ENCODE measurements at regions not wholly inside any gene's neighbourhood (a gene's known extent, or its start where the extent isn't known, plus 50 kb on each side); places are given as distances from the start of the nearest gene placed in this dataset.

- ChIA-PET SMC1A (ENCODE audit: uncharacterized antibody, unreplicated experiment) (interaction anchor here (0.8 to 1.1 kb wide), 2 partner anchors 8 to 543 kb away, joined by 3 read pairs; no protein-coding TSS in a partner anchor), CTCF (interaction anchor here (1.2 kb wide), 1 partner anchor 173 kb away, joined by 3 read pairs; no protein-coding TSS in a partner anchor), POLR2A (no interaction called here), RAD21 (ENCODE audit: unreplicated experiment) (no interaction called here)
- H3K9ac ChIP-seq (ENCODE audit: control insufficient read depth, insufficient read depth, low read length): no peak overlapping the region
- H3K4me2 ChIP-seq (ENCODE audit: control insufficient read depth, insufficient read depth): no peak overlapping the region
- H4K20me1 ChIP-seq (ENCODE audit: control insufficient read depth, insufficient read depth): no peaks in the 10 kb centered on the region
- no peaks in the 10 kb centered on the region for H3K9me3 ChIP-seq (replicated peaks; ENCODE audit: control insufficient read depth, insufficient read depth, low read length)
- 0% methylated on average over 2 of the region's 2 CpGs for WGBS (ENCODE audit: insufficient coverage, insufficient replicate concordance, low lambda C conversion rate, missing lambda C conversion rate)
- H3K27ac ChIP-seq (ENCODE audit: control insufficient read depth, insufficient read depth): no peak overlapping the region
- H2AFZ ChIP-seq (ENCODE audit: control insufficient read depth, low read depth, low read length): no peak overlapping the region
- in situ Hi-C loops (cut with MboI): no loop called here
- H3K79me2 ChIP-seq (ENCODE audit: control insufficient read depth, insufficient read depth, low read length): no peaks in the 10 kb centered on the region
- DNase-seq (ENCODE audit: low read depth, low spot score) (no peak), FAIRE-seq (no peak), ATAC-seq (no peak)
- TF ChIP-seq PML (IDR thresholded peaks at IDR 0.05; ENCODE audit: low read length) (no peak), SMAD5 (IDR thresholded peaks at IDR 0.05; ENCODE audit: low read depth) (no peak), NRF1 (conservative IDR thresholded peaks at IDR 0.05; ENCODE audit: low read depth, low read length) (no peak), USF2 (IDR thresholded peaks at IDR 0.05; ENCODE audit: borderline replicate concordance, low read depth, low read length) (no peak), SIX5 (IDR thresholded peaks at IDR 0.05; ENCODE audit: low read depth, low read length, severe bottlenecking) (no peak), RELA (IDR thresholded peaks at IDR 0.05; ENCODE audit: borderline replicate concordance, partially characterized antibody) (no peak), TARDBP (IDR thresholded peaks at IDR 0.05; ENCODE audit: borderline replicate concordance) (no peak), MXI1 (IDR thresholded peaks at IDR 0.05; ENCODE audit: low read depth, low read length) (no peak), E4F1 (IDR thresholded peaks at IDR 0.05; ENCODE audit: borderline replicate concordance, partially characterized antibody) (no peak), SREBF2 (IDR thresholded peaks at IDR 0.05; ENCODE audit: low read length) (no peak)
- intact Hi-C loops (cut with micrococcal nuclease; ENCODE audit: unreplicated experiment): no loop called here
- H3K4me3 ChIP-seq: no peak overlapping the region
- H3K4me1 ChIP-seq (ENCODE audit: control insufficient read depth, insufficient read depth, low read length): no peaks in the 10 kb centered on the region
- no TSS peak for BruUV-seq (replicated peaks)
- H3K27me3 ChIP-seq (replicated peaks in 1 of 2; ENCODE audit: control insufficient read depth in 2 of 2, insufficient read depth in 2 of 2, low read length in 1 of 2): no peaks in the 10 kb centered on the region
- no peaks in the 10 kb centered on the region for H3K36me3 ChIP-seq (ENCODE audit: control insufficient read depth in 2 of 2, insufficient read depth in 2 of 2, low read length in 1 of 2)
Measured at GRCh38 chr13:81713201-81713600, 1372.3 kb upstream of the SPRY2 start.

All from GM12878 (cell line).